Activated CD4-positive, alpha-beta T cell treated with anti-CD3 and anti-CD28 coated beads, Interleukin-10, Interleukin-2, amounts not matched to agents 100 ng/mL and 50 ng/mL, durations not matched to agents 16 hours and 8 hours (primary cell): ENCODE measurements at regions not wholly inside any gene's neighbourhood (a gene's known extent, or its start where the extent isn't known, plus 50 kb on each side); places are given as distances from the start of the nearest gene placed in this dataset.

Experiments used
- DNase-seq: peaks from one replicate; pipeline ENCODE4 v3.0.0-alpha.2; 2020

DNA sequence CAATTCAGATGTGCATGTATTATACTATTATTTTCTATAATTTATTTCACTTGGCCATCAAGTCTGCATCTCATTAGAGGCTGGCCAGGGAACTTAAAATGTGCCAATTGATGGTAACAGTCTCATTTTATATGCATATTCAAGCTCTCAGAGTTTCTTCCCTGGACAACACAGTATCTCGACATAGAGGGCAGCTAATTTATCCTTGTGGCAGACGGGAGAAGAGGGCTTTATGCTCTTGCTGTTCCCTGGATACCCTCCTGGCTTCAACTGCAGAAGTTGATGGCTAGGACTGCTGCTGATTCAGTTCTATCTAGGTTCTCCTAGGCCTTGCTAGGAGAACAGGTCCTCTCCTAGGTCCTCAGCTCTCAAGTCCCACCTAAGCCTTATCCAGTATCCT is 99.1 kb upstream of the NPHP3 start:
- no peak for DNase-seq

DNA sequence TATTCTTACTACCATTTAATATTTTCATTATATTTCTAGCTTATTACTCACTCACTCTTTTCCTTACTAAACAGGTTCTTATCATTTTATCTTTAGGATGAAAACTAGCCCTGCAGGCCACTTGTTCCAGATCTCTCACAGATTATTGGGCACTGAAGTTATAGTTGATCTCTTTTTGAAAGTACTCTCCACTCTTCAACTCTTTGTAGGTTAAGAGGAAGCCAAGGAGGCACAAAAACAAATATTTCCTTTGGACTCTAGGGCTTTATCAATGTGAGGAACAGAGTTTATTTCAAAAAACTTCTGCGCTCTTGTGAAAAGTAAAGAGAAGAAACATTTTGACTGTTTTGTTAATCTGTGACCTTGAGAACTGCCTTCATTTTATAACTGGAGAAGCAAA is 96.0 kb upstream of the NPHP3 start:
- no peak for DNase-seq

DNA sequence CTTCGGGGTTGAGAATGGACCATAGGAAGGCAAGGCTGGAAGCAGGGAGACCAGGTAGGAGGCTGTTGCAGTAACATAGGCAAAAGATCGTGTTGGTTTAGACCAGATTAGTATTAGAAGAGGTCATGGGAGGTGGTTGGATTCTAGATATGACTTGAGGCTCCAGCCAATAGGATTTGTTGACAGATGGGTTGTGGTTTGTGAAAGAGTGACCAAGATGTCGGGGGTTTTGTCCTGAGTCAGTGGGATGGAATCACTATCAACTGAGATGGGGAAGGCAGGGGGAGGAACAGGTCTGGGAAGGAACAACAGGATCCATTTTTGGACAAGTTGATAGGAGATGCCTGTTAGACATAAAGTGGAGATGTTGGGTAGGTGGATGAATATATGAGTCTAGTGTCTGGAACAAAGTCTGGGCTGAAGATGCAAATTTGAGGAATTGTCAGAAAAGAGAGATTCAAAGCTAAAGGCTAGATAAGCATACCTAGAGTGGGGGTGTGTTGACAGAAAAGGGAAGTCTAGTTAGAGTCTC is 95.5 kb upstream of the NPHP3 start:
- DNase-seq = no peak

DNA sequence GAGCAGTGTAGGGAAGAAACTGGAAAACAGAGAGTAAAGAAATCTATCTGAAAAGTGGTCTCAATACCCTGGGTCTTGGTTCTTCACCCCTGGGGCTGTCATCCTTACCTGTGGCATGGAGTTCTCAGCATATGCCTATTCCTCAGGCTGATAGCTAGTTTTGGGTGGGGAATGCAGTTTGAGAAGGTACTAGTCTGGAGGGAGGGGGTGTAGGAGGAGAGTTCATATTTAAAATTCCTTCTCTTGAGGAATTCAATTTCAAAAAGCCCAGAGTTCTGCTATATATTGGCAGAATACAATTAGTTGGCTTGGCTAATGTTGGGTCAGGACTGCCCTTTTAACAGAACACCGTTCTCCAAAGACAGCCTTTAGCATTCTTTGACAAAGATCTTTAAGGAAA is 82.9 kb upstream of the NPHP3 start:
- no peak for DNase-seq

DNA sequence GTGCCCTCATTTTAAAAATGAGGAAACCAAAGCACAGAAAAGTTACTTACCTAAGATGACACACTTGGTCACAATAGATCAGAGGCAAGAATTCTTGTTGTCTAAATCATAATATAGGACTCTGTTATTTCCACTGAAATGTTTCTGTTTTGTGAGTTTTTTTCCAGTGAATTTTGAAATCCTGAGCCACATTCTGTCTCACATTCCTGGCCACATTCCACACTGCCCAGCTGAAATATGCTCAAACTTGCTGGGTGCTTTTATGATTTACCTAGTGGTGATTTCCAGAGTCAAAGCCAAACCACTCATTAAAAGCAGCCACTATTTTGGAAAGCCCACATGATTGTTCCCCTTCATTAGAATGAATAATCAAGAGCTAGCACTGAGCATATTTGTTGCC is 82.3 kb upstream of the NPHP3 start:
- no peak for DNase-seq

DNA sequence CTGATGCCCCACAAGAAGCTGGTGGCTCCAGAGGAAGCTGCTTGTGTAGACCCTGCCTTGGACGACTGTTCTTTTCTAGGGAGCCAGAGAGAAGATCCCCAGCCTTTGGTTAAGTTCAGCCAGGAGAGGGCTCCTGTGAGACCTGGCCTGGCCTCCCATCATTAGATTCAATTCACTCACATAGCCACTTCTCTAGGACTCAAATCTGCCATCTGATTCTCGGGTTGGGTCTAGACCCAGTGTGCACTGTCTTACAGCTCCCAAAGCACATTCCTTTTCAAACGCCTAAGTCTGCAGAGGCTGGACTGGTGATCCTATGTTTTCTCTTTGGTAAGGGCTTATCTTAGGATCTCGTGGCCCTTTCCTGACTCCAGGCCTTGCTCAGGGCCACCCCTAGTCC is 81.7 kb upstream of the NPHP3 start:
- DNase-seq = no peak

DNA sequence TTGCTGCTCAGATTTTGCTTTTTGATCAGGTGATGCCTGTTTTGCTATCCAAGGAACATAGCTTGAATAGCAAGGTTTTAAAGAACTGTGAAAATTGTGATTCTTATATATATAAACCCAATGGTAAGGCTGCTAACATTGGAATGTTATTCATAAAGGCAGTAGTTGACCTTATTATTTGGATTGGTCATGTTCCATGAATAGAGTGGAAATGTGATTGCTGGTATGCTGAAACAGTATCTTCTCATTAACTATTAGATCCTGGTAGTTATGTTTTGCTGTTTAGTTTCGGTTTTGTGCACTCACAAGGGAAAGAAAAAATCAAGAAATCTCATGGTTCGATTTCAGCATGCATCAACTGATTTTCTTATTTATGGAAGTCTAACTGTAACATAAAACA is 78.7 kb upstream of the NPHP3 start:
- no peak for DNase-seq

DNA sequence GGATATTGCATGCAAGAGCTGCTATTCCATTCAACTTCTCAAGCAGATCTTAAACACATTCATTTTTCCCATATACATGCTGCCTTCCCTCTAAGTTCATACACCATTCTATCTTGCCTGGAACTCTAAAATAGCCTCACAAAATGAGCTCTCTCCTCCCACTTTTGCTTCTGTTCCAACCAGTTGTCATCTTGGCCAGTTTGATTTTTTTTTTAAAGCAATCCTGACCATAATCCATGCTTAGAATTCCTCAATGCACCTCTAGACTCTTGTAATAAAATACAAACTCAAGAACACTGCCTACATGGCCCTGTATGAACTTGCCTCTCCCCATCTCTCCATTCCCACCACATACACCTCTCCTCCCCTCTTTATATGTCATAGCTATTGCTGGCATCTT is 68.6 kb upstream of the NPHP3 start:
- no peak for DNase-seq

DNA sequence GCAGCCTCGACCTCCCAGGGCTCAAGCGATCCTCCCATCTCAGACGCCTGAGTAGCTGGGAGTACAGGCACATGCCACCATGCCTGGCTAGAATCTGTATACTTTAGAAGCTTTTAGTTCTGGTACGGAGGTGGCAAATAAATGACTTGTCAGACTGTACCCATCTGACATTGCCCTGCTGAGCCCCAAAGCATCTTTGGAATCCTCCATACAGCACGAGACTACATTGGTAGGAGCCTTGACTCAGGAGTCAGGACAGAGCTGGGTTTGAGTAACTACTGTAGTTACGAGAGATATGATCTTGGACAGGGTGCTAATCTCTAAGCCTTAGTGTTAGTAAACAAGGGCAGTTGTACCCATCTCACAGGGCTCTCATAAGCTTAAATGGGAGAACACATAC is 67.8 kb upstream of the NPHP3 start:
- no peak for DNase-seq

DNA sequence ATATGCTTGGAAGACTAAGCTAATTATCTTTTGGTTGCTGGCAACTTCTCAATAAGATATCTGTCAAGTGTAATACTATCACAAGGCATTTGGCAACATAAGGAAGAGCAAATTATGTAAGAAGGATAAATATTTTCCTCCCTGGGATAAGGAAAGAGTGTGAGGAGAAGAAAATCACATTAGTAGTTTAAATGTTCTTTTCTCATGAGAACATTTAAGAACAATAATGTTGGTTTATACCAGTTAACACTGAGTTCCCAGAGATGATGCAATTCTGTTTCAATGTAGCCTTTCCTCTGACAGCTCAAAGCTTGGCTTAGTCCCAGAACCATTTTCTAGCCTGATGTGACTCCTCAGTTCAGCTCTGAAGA is 66.1 kb upstream of the NPHP3 start:
- no peak for DNase-seq

DNA sequence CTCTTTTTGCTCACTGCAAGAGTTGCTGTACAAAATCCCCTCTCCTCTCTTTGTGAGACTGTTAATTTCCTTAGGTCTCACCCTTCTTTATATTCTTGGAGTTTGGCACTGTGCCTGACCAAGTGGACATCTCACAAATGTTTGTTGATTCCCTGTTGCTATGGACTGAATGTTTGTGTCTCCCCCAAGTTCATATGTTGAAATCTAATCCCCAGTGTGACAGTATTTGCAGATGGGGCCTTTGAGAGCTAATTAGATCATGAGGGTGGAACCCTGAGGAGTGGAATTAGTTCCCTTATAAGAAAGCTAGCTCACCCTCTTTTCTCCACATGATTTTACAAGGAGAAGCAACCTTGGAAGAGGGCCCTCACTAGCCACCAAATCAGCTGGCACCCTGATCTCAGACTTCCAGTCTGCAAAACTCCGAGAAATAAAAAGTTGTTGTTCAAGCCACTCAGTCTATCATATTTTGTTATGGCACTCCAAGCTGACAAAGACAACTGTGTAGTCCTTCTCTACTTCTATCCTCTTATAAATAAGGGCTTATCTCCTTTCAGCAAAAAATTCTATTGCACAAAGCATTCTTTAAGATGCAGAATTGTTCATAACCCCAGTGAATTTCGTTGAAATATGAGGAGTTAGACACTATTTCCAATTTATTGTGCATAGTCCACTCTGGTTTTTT is 65.5 kb upstream of the NPHP3 start:
- DNase-seq = no peak

DNA sequence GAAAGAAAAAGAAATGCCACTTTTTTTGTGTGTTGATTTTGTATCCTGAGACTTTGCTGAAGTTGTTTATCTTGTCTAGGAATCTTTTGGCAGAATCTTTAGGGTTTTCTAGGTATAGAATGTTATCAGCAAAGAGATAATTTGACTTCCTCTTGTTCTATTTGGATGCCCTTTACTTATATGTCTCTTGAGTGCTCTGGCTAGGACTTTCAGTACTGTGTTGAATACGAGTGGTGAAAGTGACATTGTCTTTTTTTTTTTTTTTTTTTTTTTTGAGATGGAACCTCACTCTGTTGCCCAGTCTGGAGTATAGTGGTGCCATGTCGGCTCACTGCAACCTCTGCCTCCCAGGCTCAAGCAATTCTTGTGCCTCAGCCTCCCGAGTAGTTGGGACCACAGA is 64.7 kb upstream of the NPHP3 start:
- DNase-seq = no peak

DNA sequence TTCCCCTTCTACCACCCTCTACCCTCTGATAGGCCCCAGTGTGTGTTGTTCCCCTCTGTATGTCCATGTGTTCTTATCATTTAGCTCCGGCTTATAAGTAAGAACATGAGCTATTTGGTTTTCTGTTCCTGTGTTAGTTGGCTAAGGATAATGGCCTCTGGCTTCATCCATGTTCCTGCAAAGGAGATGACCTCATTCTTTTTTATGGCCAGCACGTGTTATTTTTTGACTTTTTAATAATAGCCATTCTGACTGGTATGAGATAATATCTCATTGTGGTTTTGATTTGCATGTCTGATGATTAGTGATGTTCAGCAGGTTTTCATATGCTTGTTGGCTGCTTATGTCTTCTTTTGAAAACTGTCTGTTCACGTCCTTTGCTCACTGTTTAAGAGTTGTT is 63.1 kb upstream of the NPHP3 start:
- no peak for DNase-seq

DNA sequence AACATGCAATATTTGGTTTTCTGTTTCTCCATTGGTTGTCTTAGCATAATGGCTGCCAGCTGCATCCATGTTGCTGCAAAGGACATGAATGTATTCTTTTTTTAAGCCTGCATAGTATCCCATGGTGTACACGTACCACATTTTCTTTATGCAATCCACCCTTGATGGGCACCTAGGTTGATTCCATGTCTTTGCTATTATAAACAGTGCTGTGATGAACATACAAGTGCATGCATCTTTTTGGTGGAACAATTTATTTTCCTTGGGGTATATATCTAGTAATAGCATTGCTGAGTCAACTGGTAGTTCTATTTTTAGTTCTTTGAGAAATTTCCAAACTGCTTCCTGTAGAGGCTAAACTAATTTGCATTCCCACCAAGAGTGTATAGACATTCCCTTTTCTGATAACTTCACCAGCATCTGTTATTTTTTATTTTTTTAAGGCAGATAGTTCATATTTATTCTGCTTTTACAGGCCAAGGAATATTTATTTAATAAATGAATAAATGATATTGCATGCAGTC is 62.4 kb upstream of the NPHP3 start:
- no peak for DNase-seq

DNA sequence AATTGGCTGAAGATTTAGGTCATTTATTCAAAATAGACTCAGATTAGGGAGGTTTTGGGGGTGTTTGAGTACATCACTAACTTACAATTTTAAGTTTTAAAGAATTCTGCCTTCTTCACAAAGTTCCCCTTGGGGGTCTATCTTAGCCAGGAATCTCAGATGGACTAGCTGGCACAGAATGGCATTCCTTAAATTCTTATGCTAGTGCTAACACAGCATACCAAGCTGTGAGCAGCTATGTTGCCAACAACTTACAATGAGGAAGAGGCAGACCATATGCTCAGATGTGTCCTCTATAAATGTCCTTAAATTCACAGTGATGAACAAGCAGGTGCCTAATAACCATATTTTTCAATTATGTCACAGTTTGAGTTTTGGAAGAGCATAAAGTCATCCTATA is 60.9 kb upstream of the NPHP3 start:
- DNase-seq = no peak

DNA sequence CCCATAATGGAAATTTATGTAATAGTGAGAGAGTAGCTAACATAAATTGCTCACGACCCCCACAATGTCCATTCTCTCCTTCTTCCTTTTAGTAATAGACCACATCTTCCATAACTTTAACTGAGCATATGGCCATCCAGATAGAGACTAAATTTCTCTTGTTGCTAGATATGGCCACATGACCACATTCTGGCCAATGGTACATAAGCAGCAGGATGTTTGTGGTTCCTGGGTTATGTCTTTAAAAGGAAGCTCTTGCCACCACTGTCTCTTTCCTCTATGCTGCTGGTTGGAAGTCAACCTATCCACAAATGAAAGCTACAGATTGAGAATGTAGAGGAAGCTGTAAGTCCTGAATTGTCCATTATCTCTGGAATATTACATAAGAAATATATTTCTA is 59.7 kb upstream of the NPHP3 start:
- DNase-seq = no peak

DNA sequence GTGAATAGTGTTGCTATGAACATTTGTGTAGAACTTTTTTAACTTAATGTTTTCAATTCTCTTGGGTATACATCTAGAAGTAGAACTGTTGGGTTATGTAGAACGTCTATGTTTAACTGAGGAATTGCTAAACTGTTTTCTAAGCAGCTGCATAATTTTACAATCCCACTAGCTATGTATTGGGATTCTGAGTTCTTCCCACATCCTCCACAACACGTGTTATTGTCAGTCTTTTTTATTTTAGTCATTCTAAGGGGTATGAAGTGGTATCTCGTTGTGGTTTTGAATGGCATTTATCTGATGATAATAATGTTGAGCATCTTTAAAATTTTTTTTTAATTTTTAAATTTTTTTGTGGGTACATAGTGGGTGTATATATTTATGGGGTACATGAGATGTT is 55.0 kb upstream of the NPHP3 start:
- no peak for DNase-seq

DNA sequence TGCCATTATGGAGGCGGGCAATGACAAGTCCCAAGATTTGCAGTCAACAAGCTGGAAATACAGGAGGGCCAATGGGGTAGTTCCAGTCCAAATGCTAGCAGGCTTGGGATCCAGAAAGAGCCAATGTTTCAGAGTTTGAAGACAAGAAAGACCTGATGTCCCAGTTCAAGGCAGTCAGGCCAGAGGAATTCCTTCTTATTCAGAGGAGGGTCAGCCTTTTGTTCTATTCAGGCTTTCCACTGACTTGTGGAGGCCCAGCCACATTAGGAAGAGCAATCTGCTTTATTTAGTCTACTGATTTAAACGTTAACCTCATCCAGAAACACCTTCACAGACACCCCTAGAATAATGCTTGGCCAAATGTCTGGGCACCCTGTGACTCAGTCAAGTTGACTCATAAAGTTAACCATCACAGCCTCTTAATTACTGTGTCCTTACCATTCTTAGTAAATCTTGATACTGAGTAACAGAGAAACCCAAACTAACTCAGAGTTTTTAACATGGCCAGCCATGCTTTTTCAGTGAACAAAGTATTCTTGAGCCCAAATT is 50.9 kb upstream of the NPHP3 start:
- peak; percentile 71 for DNase-seq

DNA sequence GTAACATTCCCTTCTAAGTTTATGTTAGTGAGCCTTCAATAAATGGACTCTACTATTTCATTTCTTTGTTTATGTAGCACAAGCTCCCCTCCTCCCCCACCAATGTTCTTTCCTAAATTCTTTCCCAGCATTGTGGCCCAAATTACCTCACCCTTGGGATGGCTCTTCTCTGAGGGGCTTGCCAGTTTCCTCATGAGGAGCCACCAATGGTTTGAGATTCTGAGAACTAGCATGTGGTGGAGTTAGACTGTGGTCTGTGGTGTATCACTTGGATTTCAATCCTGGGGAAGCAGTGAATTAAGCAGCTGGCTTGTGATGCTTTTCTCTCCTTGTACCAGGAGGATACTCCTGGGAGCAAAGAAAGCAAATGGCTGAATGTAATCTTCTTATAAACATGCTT is 50.0 kb upstream of the NPHP3 start:
- DNase-seq = peak; percentile 4
